ENCODE measurements at regions not wholly inside any gene's neighbourhood (a gene's known extent, or its start where the extent isn't known, plus 50 kb on each side); places are given as distances from the start of the nearest gene placed in this dataset.

- H3K27me3 ChIP-seq, result no peaks in the 10 kb centered on the region
- WGBS, 5 donors, result 30 to 49% (median 34%) methylated on average over 4 of the region's 4 CpGs
- intact Hi-C loops (cut with DNase I; ENCODE audit: low total_unique reads), result no loop called here
- H3K9me3 ChIP-seq, result no peaks in the 10 kb centered on the region
- H3K27ac ChIP-seq, result no peak overlapping the region
- no peak overlapping the region for H3K4me3 ChIP-seq
- TF ChIP-seq CTCF (IDR thresholded peaks at IDR 0.05) (no peak), POLR2AphosphoS5 (IDR thresholded peaks at IDR 0.05) (no peak), EP300 (IDR thresholded peaks at IDR 0.05) (no peak), POLR2A (IDR thresholded peaks at IDR 0.05) (no peak)
- H3K36me3 ChIP-seq, result no peaks in the 10 kb centered on the region
- no peak for DNase-seq
- no peaks in the 10 kb centered on the region for H3K4me1 ChIP-seq
Observed at GRCh38 chr13:53336441-53337160, 308.0 kb downstream of the OLFM4 start.

- no peaks in the 10 kb centered on the region for H3K36me3 ChIP-seq
- H3K4me1 ChIP-seq, result no peaks in the 10 kb centered on the region
- H3K27me3 ChIP-seq, result no peaks in the 10 kb centered on the region
- H3K4me3 ChIP-seq, result no peak overlapping the region
- intact Hi-C loops (cut with DNase I; ENCODE audit: low total_unique reads), result no loop called here
- H3K9me3 ChIP-seq, result no peaks in the 10 kb centered on the region
- TF ChIP-seq POLR2A (IDR thresholded peaks at IDR 0.05), result no peak
- no peak for TF ChIP-seq CTCF (IDR thresholded peaks at IDR 0.05)
- no peak for TF ChIP-seq POLR2AphosphoS5 (IDR thresholded peaks at IDR 0.05)
- no peak for TF ChIP-seq EP300 (IDR thresholded peaks at IDR 0.05)
- no peak for DNase-seq
- no peak overlapping the region for H3K27ac ChIP-seq
- WGBS, 5 donors, result 73 to 86% (median 79%) methylated on average over 3 of the region's 3 CpGs
Observed at GRCh38 chr13:53338760-53339159, 310.1 kb downstream of the OLFM4 start.

GRCh38 chr13:53340505-53341143, 312.0 kb downstream of the OLFM4 start:
- H3K27ac ChIP-seq, result no peak overlapping the region
- no peaks in the 10 kb centered on the region for H3K36me3 ChIP-seq
- intact Hi-C loops (cut with DNase I; ENCODE audit: low total_unique reads), result no loop called here
- no peaks in the 10 kb centered on the region for H3K4me1 ChIP-seq
- 63 to 91% (median 69%) methylated on average over 1 of the region's 1 CpG for whole genome bisulfite sequencing, 5 donors
- H3K4me3 ChIP-seq, result no peak overlapping the region
- no peaks in the 10 kb centered on the region for H3K9me3 ChIP-seq
- H3K27me3 ChIP-seq, result no peaks in the 10 kb centered on the region
- TF ChIP-seq CTCF (IDR thresholded peaks at IDR 0.05), result no peak
- TF ChIP-seq EP300 (IDR thresholded peaks at IDR 0.05), result no peak
- no peak for TF ChIP-seq POLR2A (IDR thresholded peaks at IDR 0.05)
- TF ChIP-seq POLR2AphosphoS5 (IDR thresholded peaks at IDR 0.05), result no peak
- no peak for DNase-seq

GRCh38 chr13:53341144-53341510, 312.5 kb downstream of the OLFM4 start:
- H3K4me1 ChIP-seq, result no peaks in the 10 kb centered on the region
- intact Hi-C loops (cut with DNase I; ENCODE audit: low total_unique reads), result no loop called here
- WGBS, 5 donors, result 30 to 47% (median 42%) methylated on average over 3 of the region's 3 CpGs
- H3K36me3 ChIP-seq, result no peaks in the 10 kb centered on the region
- H3K27ac ChIP-seq, result no peak overlapping the region
- no peak for DNase-seq
- H3K27me3 ChIP-seq, result no peaks in the 10 kb centered on the region
- H3K9me3 ChIP-seq, result no peaks in the 10 kb centered on the region
- no peak overlapping the region for H3K4me3 ChIP-seq
- no peak for TF ChIP-seq EP300 (IDR thresholded peaks at IDR 0.05)
